Right lobe of liver (tissue), 4 donors: ENCODE measurements at regions not wholly inside any gene's neighbourhood (a gene's known extent, or its start where the extent isn't known, plus 50 kb on each side); places are given as distances from the start of the nearest gene placed in this dataset.

Experiments used
- POLR2A ChIP-seq: fragments of 450-650 bp; IDR thresholded peaks from one replicate; pipeline ENCODE4 v1.6.1; 2017; ENCODE audit warnings: antibody characterized with exemption, mild to moderate bottlenecking
- TF ChIP-seq, protein P1 (sequence below), 4 donors: fragments of 200-600 bp in 3 of 4; fragments of 450-650 bp in 1 of 4; IDR thresholded peaks; one replicate each; pipeline versions ENCODE4 v1.5.1 to v1.8.0; 2016 to 2022; ENCODE audit warnings: antibody characterized with exemption in 4 of 4, mild to moderate bottlenecking in 2 of 4
- donor health status: DM: no; HTN: no; CAD: no.
- donor health status: DM: no; HTN: no; CAD: no.
- donor health status: DM: no; HTN: yes; CAD: no.

DNA sequence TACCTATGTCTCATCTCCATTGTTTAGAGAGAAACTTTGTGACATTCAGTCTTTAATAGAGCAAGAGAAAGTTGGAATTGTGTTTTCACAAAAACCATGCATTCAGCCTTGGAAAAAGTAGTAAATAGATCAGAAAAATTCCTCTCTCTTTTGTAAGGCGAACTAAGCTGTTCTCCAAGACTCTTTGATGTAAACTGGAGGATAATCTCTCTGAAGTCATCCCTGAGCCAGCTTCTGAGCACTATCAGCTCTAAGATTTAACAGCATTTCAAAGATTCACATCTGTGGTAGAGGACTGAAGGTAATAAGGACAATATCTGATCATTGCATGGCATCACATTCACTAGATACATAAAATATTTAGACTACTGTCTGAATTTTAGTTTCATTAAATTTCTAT lies 904.6 kb upstream of the ATXN8OS start:
- TF ChIP-seq, protein P1, sequence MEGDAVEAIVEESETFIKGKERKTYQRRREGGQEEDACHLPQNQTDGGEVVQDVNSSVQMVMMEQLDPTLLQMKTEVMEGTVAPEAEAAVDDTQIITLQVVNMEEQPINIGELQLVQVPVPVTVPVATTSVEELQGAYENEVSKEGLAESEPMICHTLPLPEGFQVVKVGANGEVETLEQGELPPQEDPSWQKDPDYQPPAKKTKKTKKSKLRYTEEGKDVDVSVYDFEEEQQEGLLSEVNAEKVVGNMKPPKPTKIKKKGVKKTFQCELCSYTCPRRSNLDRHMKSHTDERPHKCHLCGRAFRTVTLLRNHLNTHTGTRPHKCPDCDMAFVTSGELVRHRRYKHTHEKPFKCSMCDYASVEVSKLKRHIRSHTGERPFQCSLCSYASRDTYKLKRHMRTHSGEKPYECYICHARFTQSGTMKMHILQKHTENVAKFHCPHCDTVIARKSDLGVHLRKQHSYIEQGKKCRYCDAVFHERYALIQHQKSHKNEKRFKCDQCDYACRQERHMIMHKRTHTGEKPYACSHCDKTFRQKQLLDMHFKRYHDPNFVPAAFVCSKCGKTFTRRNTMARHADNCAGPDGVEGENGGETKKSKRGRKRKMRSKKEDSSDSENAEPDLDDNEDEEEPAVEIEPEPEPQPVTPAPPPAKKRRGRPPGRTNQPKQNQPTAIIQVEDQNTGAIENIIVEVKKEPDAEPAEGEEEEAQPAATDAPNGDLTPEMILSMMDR (IDR thresholded peaks at IDR 0.05): no peak
- TF ChIP-seq POLR2A: no peak
